ENCODE measurements at regions not wholly inside any gene's neighbourhood (a gene's known extent, or its start where the extent isn't known, plus 50 kb on each side); places are given as distances from the start of the nearest gene placed in this dataset.

DNA sequence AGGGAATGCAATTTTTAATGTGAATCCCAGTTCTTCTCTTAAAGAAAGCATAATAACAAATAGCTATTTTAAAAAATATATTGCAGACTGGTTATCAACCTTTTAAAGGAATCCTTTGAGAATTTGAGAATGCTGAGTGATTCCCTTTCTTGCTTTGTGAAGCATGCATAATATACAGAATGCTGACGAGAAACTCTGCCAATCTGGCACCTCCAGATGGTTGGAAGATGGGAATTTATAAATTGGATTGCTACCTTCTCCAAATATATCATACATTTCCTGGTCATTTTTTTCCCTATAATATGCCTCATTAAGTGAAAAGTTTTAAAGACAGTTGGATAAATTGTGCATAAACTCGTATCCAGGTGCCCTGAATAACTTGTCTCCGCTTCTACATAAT lies 333.9 kb upstream of the ARPP21 start:
- Histone ChIP-seq H3K27ac (ENCODE audit: control insufficient read depth, insufficient read depth) (no peak overlapping the region), H3K4me2 (ENCODE audit: control insufficient read depth, insufficient read depth) (no peak overlapping the region), H3K9me3 (replicated peaks; ENCODE audit: control insufficient read depth, insufficient read depth, low read length) (no peaks in the 10 kb centered on the region), H3K79me2 (ENCODE audit: control insufficient read depth, insufficient read depth, low read length) (no peaks in the 10 kb centered on the region), H4K20me1 (ENCODE audit: control insufficient read depth, insufficient read depth) (no peaks in the 10 kb centered on the region), H3K36me3 (ENCODE audit: control insufficient read depth in 2 of 2, insufficient read depth in 2 of 2, low read length in 1 of 2) (no peaks in the 10 kb centered on the region), H3K9ac (ENCODE audit: control insufficient read depth, insufficient read depth, low read length) (no peak overlapping the region), H3K4me3 (no peak overlapping the region), H2AFZ (ENCODE audit: control insufficient read depth, low read depth, low read length) (no peak overlapping the region), H3K27me3 (replicated peaks in 1 of 2; ENCODE audit: control insufficient read depth in 2 of 2, insufficient read depth in 2 of 2, low read length in 1 of 2) (no peaks in the 10 kb centered on the region), H3K4me1 (ENCODE audit: control insufficient read depth, insufficient read depth, low read length) (no peaks in the 10 kb centered on the region)
- ChIA-PET RAD21 (ENCODE audit: unreplicated experiment) (no interaction called here), CTCF (no interaction called here), POLR2A (no interaction called here), SMC1A (ENCODE audit: uncharacterized antibody, unreplicated experiment) (no interaction called here)
- FAIRE-seq (no peak), DNase-seq (ENCODE audit: low read depth, low spot score) (no peak), ATAC-seq (no peak)
- WGBS (ENCODE audit: insufficient coverage, insufficient replicate concordance, low lambda C conversion rate, missing lambda C conversion rate), result 4% methylated on average over 3 of the region's 3 CpGs
- intact Hi-C loops (cut with micrococcal nuclease; ENCODE audit: unreplicated experiment) (no loop called here), in situ Hi-C loops (cut with MboI) (no loop called here)
- no TSS peak for BruUV-seq (replicated peaks)
- TF ChIP-seq CTCF (IDR thresholded peaks at IDR 0.05 in 2 of 3, conservative IDR thresholded peaks at IDR 0.05 in 1 of 3; ENCODE audit: control insufficient read depth in 2 of 3, extremely low read depth in 1 of 3, insufficient read depth in 1 of 3, low read depth in 3 of 3, low read length in 3 of 3) (no peak), YY1 (IDR thresholded peaks at IDR 0.05; ENCODE audit: low read depth, low read length) (no peak), FOS (IDR thresholded peaks at IDR 0.05; ENCODE audit: borderline replicate concordance, extremely low read depth, insufficient read length) (no peak), IKZF1 (conservative IDR thresholded peaks at IDR 0.05) (no peak), BCL11A (IDR thresholded peaks at IDR 0.05; ENCODE audit: low read depth, low read length) (no peak), ZNF207 (IDR thresholded peaks at IDR 0.05; ENCODE audit: borderline replicate concordance) (no peak), RB1 (IDR thresholded peaks at IDR 0.05; ENCODE audit: borderline replicate concordance) (no peak), POLR2A (IDR thresholded peaks at IDR 0.05; ENCODE audit: low read depth, low read length) (no peak), E2F4 (IDR thresholded peaks at IDR 0.05; ENCODE audit: low read depth, low read length) (no peak), FOXM1 (IDR thresholded peaks at IDR 0.05; ENCODE audit: low read depth, low read length) (no peak), TARDBP (IDR thresholded peaks at IDR 0.05; ENCODE audit: borderline replicate concordance) (no peak), DPF2 (IDR thresholded peaks at IDR 0.05) (no peak), SRF (IDR thresholded peaks at IDR 0.05; ENCODE audit: low read depth in 2 of 2, low read length in 2 of 2) (no peak), KAT2A (conservative IDR thresholded peaks at IDR 0.05; ENCODE audit: control insufficient read depth, low read depth, low read length) (no peak)
